ENCODE measurements at regions not wholly inside any gene's neighbourhood (a gene's known extent, or its start where the extent isn't known, plus 50 kb on each side); places are given as distances from the start of the nearest gene placed in this dataset.

DNA sequence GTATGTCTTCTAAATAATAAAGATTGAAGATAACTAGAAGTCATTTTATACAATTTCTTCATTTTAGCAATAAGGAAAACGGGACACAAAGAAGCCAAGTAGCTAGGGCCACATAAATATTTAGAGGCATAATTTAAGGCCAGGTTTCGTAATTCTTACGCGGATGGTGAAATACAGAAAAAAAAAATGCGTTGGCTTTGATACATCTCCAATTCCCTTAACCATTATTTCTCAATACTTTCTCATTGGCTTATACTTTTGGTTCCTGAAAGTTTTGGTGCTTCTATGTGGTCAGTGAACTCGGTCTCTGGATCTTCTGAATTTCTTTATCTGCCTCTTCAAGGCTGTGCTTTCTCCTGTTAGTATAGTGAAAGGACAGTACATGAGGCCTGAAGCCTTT lies 888.1 kb downstream of the KCNJ2 start:
- no peak for TF ChIP-seq REST (IDR thresholded peaks at IDR 0.05; ENCODE audit: low read depth)

DNA sequence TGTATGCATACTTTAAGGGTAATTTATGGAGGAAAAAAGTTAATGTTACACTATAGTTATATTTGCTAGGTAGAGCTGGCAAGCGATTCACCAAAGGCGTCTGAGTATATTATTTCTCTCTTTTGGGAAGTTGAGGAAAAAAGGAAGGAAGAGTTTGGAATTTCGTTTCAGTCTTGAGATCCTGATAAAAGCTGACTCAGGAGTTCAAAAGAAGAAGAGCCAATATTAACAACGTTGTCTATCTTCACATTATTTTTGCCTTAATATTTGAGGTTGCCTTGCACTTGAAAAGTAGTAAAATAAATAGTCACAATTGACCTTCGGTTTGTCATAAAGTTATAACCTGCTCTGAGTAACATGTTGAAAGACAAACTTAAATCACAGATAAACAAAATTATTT lies 888.6 kb downstream of the KCNJ2 start:
- TF ChIP-seq RAD21 (IDR thresholded peaks at IDR 0.05; ENCODE audit: low read depth) (no peak), NFIC (IDR thresholded peaks at IDR 0.05) (no peak)
- TF ChIP-seq, protein P1, sequence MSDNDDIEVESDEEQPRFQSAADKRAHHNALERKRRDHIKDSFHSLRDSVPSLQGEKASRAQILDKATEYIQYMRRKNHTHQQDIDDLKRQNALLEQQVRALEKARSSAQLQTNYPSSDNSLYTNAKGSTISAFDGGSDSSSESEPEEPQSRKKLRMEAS (IDR thresholded peaks at IDR 0.05): no peak

DNA sequence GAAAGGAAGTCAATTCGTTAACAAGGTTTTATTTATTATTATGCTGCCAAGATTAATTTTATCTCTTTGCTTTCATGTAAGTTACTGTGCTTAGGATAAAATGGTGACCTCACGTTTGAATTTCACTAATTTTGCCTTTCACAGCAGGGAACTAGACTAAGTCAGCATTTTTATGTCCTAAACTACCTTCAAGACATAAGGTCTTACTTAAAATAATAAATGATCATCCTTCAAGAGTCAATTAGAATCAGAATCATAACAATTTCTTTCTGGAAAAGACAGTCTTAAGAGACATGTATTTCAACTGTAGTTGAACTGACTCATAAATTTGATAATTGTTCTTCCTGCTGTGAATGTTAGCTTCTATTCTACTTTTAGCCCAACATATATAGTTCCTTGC lies 893.8 kb downstream of the KCNJ2 start:
- TF ChIP-seq REST (IDR thresholded peaks at IDR 0.05; ENCODE audit: low read depth) (no peak), NFIC (IDR thresholded peaks at IDR 0.05) (no peak)

DNA sequence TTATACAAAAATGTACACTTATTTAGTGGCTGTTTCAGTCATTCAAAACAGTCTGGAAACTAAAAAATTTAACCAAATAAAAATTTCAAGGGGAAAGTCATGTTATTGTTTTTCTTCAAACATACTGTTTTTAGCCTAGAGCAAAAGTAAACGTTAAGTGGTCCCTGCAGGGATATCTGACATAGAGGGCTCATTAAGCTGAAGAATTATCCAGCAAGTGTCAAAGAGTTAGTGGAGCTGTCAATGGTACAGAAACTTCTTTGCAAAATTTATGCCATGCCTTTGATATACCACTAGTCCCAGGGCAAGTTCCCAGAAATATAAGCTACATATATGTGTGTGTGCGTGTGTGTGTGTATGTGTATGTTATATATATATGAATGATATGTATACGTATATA lies 894.2 kb downstream of the KCNJ2 start:
- TF ChIP-seq EGR1 (IDR thresholded peaks at IDR 0.05): no peak

DNA sequence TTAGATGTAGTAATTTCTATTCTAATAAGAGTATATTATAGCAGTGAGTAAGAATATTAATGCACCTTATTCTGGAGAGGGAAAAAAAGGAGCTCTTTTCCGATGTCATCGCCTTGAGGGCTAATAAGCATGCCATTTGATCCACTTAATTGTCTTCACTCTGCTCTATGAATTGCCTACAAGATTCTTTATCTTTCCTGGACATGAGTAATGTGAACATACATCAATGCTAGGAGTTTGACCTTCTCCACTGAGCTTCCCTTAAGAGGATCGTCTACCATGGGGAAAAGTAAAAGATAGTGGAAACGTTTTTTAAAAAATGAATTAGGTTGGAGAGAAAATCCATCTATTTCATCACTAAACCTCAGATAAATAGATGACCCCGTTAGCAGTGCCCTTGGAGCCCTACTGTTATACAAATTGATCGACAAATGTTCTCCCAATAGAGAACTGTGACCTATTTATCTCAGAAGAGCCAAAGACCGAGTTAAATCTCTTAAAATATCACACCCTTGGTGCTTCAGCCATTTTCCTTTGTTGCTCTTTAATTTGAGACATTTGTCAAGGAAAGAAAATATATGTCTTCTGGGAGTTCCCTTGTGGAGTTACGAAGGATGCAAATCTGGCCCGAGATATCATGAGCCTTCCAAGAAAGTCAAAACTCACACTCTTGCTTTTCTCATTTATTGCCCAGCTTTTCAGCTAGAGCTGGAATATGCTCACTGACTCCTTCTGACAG lies 898.5 kb downstream of the KCNJ2 start:
- TF ChIP-seq EP300 (IDR thresholded peaks at IDR 0.05; ENCODE audit: borderline replicate concordance) (no peak), TAF1 (IDR thresholded peaks at IDR 0.05; ENCODE audit: low read depth) (no peak), YY1 (IDR thresholded peaks at IDR 0.05; ENCODE audit: low read depth) (no peak), RAD21 (IDR thresholded peaks at IDR 0.05; ENCODE audit: low read depth) (no peak), TEAD4 (IDR thresholded peaks at IDR 0.05) (no peak), TCF12 (IDR thresholded peaks at IDR 0.05; ENCODE audit: low read depth) (no peak), CREB1 (IDR thresholded peaks at IDR 0.05; ENCODE audit: low read depth) (no peak), ZBTB7A (IDR thresholded peaks at IDR 0.05; ENCODE audit: low read depth) (no peak), CEBPB (IDR thresholded peaks at IDR 0.05) (no peak), NFIC (IDR thresholded peaks at IDR 0.05) (no peak), EGR1 (IDR thresholded peaks at IDR 0.05) (no peak), FOXM1 (IDR thresholded peaks at IDR 0.05; ENCODE audit: borderline replicate concordance, low read depth) (no peak), USF1 (IDR thresholded peaks at IDR 0.05) (no peak), REST (IDR thresholded peaks at IDR 0.05; ENCODE audit: low read depth) (no peak)
- TF ChIP-seq, protein P1 (IDR thresholded peaks at IDR 0.05): no peak

- TF ChIP-seq EP300 (IDR thresholded peaks at IDR 0.05; ENCODE audit: borderline replicate concordance) (no peak), TEAD4 (IDR thresholded peaks at IDR 0.05) (no peak), REST (IDR thresholded peaks at IDR 0.05; ENCODE audit: low read depth) (no peak), FOXM1 (IDR thresholded peaks at IDR 0.05; ENCODE audit: borderline replicate concordance, low read depth) (no peak), CREB1 (IDR thresholded peaks at IDR 0.05; ENCODE audit: low read depth) (no peak), TCF12 (IDR thresholded peaks at IDR 0.05; ENCODE audit: low read depth) (no peak), YY1 (IDR thresholded peaks at IDR 0.05; ENCODE audit: low read depth) (no peak), USF1 (IDR thresholded peaks at IDR 0.05) (no peak), NFIC (IDR thresholded peaks at IDR 0.05) (no peak), EGR1 (IDR thresholded peaks at IDR 0.05) (no peak), TAF1 (IDR thresholded peaks at IDR 0.05; ENCODE audit: low read depth) (no peak), RAD21 (IDR thresholded peaks at IDR 0.05; ENCODE audit: low read depth) (no peak), ZBTB7A (IDR thresholded peaks at IDR 0.05; ENCODE audit: low read depth) (no peak), CEBPB (IDR thresholded peaks at IDR 0.05) (no peak)
- TF ChIP-seq, protein P1 (IDR thresholded peaks at IDR 0.05): no peak
Observed at GRCh38 chr17:71068408-71068750, 899.0 kb downstream of the KCNJ2 start.
